Esophagus squamous epithelium (tissue), 5 donors: ENCODE measurements at regions not wholly inside any gene's neighbourhood (a gene's known extent, or its start where the extent isn't known, plus 50 kb on each side); places are given as distances from the start of the nearest gene placed in this dataset.

Source experiments
- DNase-seq: peaks from one replicate; lab custom pipeline; 2025; lab: John Stamatoyannopoulos, UW
- H3K27ac ChIP-seq, 4 donors: fragments of 200-600 bp; sonication (generic); one replicate each; pipeline ENCODE4 v1.5.1; 2016 to 2019; ENCODE audit warnings: mild to moderate bottlenecking in 1 of 4
- H3K27me3 ChIP-seq, 4 donors: fragments of 200-600 bp; sonication (generic); 1 replicate in 3 of 4; 2 replicates in 1 of 4; pipeline versions ENCODE4 v1.5.1 to v1.6.0; 2017 to 2021; ENCODE audit warnings: antibody characterized with exemption in 1 of 4
- H3K36me3 ChIP-seq, 3 donors: fragments of 200-600 bp; sonication (generic); one replicate each; pipeline ENCODE4 v1.5.1; 2016 to 2019
- H3K4me1 ChIP-seq, 3 donors: fragments of 200-600 bp; sonication (generic); one replicate each; pipeline ENCODE4 v1.5.1; 2017 to 2019
- H3K4me3 ChIP-seq, 4 donors: fragments of 200-600 bp; sonication (generic); 1 replicate in 3 of 4; 2 replicates in 1 of 4; pipeline ENCODE4 v1.5.1; 2016 to 2019; ENCODE audit warnings: mild to moderate bottlenecking in 2 of 4, moderate library complexity in 1 of 4
- H3K9me3 ChIP-seq, 3 donors: fragments of 200-600 bp; sonication (generic); one replicate each; pipeline ENCODE4 v1.5.1; 2016 to 2019
- CTCF ChIP-seq, 6 experiments: fragments of 450-650 bp in 4 of 6; fragments of 200-600 bp in 2 of 6; sonication (generic) in 2 of 6; IDR thresholded peaks; one replicate each; pipeline ENCODE4 v1.5.1; 2016 to 2019; ENCODE audit warnings: antibody characterized with exemption in 6 of 6, mild to moderate bottlenecking in 4 of 6, moderate library complexity in 4 of 6
- POLR2A ChIP-seq, 4 donors: fragments of 450-650 bp; IDR thresholded peaks; one replicate each; pipeline ENCODE4 v1.6.1; 2017; ENCODE audit warnings: antibody characterized with exemption in 4 of 4, mild to moderate bottlenecking in 4 of 4, moderate library complexity in 3 of 4
- WGBS, 2 donors: methylation state at CpG; one replicate each; pipeline ENCODE4 v1.1.5; 2018; 5-methylcytosine and 5-hydroxymethylcytosine counted together
- intact Hi-C: fragments of 100-400 bp; cut with DNase I; formaldehyde crosslinking; loops from one replicate; pipeline ENCODE4 v1.15.0; 2022
- donor health status: DM: yes; HTN: yes; CAD: no.

GRCh38 chr11:35088226-35088625, 50.7 kb upstream of the CD44 start:
- peaks cover 13 to 74% (median 33%) of the 10 kb centered on the region in 3 donors for H3K4me1 ChIP-seq

DNA sequence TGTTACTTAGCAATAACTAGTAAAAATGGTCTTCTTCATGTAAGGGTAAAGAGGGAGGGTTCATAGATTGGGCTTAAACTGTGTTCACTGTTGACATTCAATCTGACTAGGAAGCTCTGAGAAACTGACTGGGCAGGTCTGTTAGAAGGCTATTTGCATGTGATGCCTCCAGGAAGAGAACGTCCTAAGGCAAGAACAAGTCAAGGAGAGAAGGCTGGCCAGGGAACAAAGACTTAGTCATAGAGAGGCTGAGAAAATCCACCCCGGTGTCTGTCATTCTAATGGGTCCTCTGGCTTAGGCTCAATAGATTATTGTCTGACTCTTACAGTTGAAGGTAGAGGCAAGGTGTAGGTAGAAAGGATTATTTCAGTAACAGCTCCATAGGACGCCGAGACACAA, 50.3 kb upstream of the CD44 start:
- Histone ChIP-seq H3K9me3 (no peaks in the 10 kb centered on the region), H3K4me1 (peaks cover 9 to 69% (median 29%) of the 10 kb centered on the region in 3 donors), H3K4me3 (no peak overlapping the region), H3K27ac (peak overlapping the region; percentile 77 to 86 (median 82)), H3K36me3 (no peaks in the 10 kb centered on the region), H3K27me3 (no peaks in the 10 kb centered on the region)
- DNase-seq: no peak
- intact Hi-C loops: loop anchor here (10.0 kb wide), 1 partner anchor 56 kb away; no protein-coding TSS in a partner anchor
- TF ChIP-seq POLR2A (IDR thresholded peaks at IDR 0.05): no peak
- no peak for TF ChIP-seq CTCF (IDR thresholded peaks at IDR 0.05)
- 29 to 50% methylated on average over 4 of the region's 4 CpGs for WGBS, 2 donors

More at GRCh38 chr11:35088226-35088625, 50.7 kb upstream of the CD44 start:
- WGBS, 2 donors: 28 to 31% methylated on average over 2 of the region's 2 CpGs
- Histone ChIP-seq H3K27me3 (no peaks in the 10 kb centered on the region), H3K27ac (peak overlapping the region; percentile 77 to 86 (median 82)), H3K9me3 (no peaks in the 10 kb centered on the region), H3K4me3 (no peak overlapping the region), H3K36me3 (no peaks in the 10 kb centered on the region)
- DNase-seq: no peak
- intact Hi-C loops: loop anchor here (10.0 kb wide), 1 partner anchor 57 kb away; no protein-coding TSS in a partner anchor
- TF ChIP-seq POLR2A (IDR thresholded peaks at IDR 0.05) (no peak), CTCF (IDR thresholded peaks at IDR 0.05) (no peak)
